HL-60 (cell line): ENCODE measurements at regions not wholly inside any gene's neighbourhood (a gene's known extent, or its start where the extent isn't known, plus 50 kb on each side); places are given as distances from the start of the nearest gene placed in this dataset.

Experiments used
- DNase-seq, 2 experiments: peaks; one replicate each; pipeline ENCODE4 v3.0.0-alpha.2; 2010 to 2020; ENCODE audit warnings: low read depth in 1 of 2, low spot score in 1 of 2
- H3K27ac ChIP-seq: fragments of 250-450 bp; sonication (Bioruptor Pico); replicated peaks from 2 replicates; pipeline ENCODE4 v1.5.1; 2020; ENCODE audit warnings: mild to moderate bottlenecking, moderate library complexity
- H3K27me3 ChIP-seq: fragments of 250-450 bp; sonication (Bioruptor Pico); 2 replicates; pipeline ENCODE4 v1.5.1; 2021; ENCODE audit warnings: mild to moderate bottlenecking, moderate library complexity; ENCODE audit not compliant: insufficient read depth, poor library complexity, severe bottlenecking
- H3K4me3 ChIP-seq: replicated peaks from 2 replicates; pipeline ENCODE4 v1.5.1; 2011; ENCODE audit warnings: mild to moderate bottlenecking, control low read depth, low read length; ENCODE audit not compliant: insufficient read depth
- GABPA ChIP-seq: IDR thresholded peaks from 2 replicates; pipeline ENCODE4 v1.6.1; 2012; ENCODE audit warnings: low read depth
- POLR2AphosphoS5 ChIP-seq: IDR thresholded peaks from 2 replicates; pipeline ENCODE4 v1.6.1; 2012; ENCODE audit warnings: low read depth
- SPI1 ChIP-seq: IDR thresholded peaks from 2 replicates; pipeline ENCODE4 v1.6.1; 2012; ENCODE audit warnings: low read depth, mild to moderate bottlenecking, borderline replicate concordance
- TF ChIP-seq, protein P1 (sequence below): IDR thresholded peaks from 2 replicates; pipeline ENCODE4 v1.6.1; 2012; ENCODE audit warnings: low read depth; ENCODE audit not compliant: insufficient replicate concordance
- TF ChIP-seq, protein P2 (sequence below): IDR thresholded peaks from one replicate; pipeline ENCODE4 v1.5.1; 2011; ENCODE audit warnings: low read length, control low read depth, inconsistent platforms; ENCODE audit not compliant: insufficient read depth

DNA sequence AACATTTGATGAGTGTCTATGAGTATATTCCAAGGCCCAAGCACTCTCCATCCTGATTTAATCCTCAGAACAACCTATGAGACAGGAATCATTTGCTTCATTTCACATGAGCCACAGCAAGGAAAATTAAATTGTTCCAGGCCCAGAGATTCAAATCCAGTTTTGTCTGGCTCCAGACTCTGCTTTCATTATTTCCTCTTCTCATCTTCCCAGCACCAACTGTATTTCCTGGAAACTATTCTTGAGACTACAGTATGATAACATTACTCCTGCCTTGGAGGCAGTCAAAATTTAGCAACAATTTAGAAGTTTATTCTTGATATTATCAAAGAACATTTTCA is 194.5 kb downstream of the ZNF608 start:
- no peak for DNase-seq
- H3K27me3 ChIP-seq: no peaks in the 10 kb centered on the region
- H3K27ac ChIP-seq: no peak overlapping the region
- no peak overlapping the region for H3K4me3 ChIP-seq
- TF ChIP-seq SPI1 (no peak), GABPA (no peak), POLR2AphosphoS5 (no peak)
- TF ChIP-seq, protein P1, sequence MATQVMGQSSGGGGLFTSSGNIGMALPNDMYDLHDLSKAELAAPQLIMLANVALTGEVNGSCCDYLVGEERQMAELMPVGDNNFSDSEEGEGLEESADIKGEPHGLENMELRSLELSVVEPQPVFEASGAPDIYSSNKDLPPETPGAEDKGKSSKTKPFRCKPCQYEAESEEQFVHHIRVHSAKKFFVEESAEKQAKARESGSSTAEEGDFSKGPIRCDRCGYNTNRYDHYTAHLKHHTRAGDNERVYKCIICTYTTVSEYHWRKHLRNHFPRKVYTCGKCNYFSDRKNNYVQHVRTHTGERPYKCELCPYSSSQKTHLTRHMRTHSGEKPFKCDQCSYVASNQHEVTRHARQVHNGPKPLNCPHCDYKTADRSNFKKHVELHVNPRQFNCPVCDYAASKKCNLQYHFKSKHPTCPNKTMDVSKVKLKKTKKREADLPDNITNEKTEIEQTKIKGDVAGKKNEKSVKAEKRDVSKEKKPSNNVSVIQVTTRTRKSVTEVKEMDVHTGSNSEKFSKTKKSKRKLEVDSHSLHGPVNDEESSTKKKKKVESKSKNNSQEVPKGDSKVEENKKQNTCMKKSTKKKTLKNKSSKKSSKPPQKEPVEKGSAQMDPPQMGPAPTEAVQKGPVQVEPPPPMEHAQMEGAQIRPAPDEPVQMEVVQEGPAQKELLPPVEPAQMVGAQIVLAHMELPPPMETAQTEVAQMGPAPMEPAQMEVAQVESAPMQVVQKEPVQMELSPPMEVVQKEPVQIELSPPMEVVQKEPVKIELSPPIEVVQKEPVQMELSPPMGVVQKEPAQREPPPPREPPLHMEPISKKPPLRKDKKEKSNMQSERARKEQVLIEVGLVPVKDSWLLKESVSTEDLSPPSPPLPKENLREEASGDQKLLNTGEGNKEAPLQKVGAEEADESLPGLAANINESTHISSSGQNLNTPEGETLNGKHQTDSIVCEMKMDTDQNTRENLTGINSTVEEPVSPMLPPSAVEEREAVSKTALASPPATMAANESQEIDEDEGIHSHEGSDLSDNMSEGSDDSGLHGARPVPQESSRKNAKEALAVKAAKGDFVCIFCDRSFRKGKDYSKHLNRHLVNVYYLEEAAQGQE: no peak
- TF ChIP-seq, protein P2, sequence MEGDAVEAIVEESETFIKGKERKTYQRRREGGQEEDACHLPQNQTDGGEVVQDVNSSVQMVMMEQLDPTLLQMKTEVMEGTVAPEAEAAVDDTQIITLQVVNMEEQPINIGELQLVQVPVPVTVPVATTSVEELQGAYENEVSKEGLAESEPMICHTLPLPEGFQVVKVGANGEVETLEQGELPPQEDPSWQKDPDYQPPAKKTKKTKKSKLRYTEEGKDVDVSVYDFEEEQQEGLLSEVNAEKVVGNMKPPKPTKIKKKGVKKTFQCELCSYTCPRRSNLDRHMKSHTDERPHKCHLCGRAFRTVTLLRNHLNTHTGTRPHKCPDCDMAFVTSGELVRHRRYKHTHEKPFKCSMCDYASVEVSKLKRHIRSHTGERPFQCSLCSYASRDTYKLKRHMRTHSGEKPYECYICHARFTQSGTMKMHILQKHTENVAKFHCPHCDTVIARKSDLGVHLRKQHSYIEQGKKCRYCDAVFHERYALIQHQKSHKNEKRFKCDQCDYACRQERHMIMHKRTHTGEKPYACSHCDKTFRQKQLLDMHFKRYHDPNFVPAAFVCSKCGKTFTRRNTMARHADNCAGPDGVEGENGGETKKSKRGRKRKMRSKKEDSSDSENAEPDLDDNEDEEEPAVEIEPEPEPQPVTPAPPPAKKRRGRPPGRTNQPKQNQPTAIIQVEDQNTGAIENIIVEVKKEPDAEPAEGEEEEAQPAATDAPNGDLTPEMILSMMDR: no peak

- Histone ChIP-seq H3K27me3 (no peaks in the 10 kb centered on the region), H3K4me3 (no peak overlapping the region), H3K27ac (no peak overlapping the region)
- no peak for DNase-seq
- no peak for TF ChIP-seq GABPA
- no peak for TF ChIP-seq SPI1
- no peak for TF ChIP-seq POLR2AphosphoS5
- TF ChIP-seq, protein P1: no peak
- TF ChIP-seq, protein P2: no peak
Observed at GRCh38 chr5:124550731-124551130, 195.7 kb downstream of the ZNF608 start.

- H3K27me3 ChIP-seq: no peaks in the 10 kb centered on the region
- DNase-seq: no peak
- no peak overlapping the region for H3K4me3 ChIP-seq
- H3K27ac ChIP-seq: no peak overlapping the region
- TF ChIP-seq GABPA (no peak), SPI1 (no peak)
Observed at GRCh38 chr5:124549891-124550436, 196.5 kb downstream of the ZNF608 start.

- no peak for TF ChIP-seq SPI1
- TF ChIP-seq, protein P1: peak; percentile 88
- DNase-seq: no peak
Observed at GRCh38 chr5:124546643-124547042, 199.8 kb downstream of the ZNF608 start.

More at GRCh38 chr5:124546643-124547042, 199.8 kb downstream of the ZNF608 start:
- Histone ChIP-seq H3K4me3 (no peak overlapping the region), H3K27ac (no peak overlapping the region), H3K27me3 (no peaks in the 10 kb centered on the region)
